ENCODE measurements at regions not wholly inside any gene's neighbourhood (a gene's known extent, or its start where the extent isn't known, plus 50 kb on each side); places are given as distances from the start of the nearest gene placed in this dataset.

DNA sequence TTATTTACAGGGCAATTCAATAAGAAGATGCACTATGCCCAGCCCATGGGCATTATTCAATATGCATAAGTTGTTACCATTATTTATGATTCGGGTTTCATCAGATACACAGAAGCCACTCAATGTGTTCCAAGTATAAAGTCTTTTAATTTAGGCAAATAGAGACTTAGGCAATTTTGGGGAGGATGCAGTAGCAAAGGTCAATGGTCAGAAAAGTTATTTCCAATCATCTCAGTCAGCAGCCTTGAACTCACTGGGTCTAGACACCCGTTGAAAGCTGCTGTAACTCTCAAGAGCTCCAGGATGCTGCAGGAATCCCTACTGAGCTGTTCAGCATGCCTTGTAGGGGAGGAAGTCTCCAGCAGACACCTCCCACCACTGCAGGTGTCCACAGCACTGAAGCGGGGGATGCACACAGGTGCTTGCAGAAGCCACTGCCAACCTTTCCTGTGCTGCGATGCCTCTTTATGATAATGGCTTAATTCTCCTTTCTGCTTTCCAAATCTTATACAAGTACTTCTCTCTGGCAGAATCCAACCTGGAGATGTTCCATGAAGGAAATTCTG is 155.0 kb upstream of the SUCLG2 start:
- no peak overlapping the region for H3K27ac Mint-ChIP-seq (ENCODE audit: unreplicated experiment)
- no peak for DNase-seq

GRCh38 chr3:67808906-67809305 is 154.5 kb upstream of the SUCLG2 start:
- H3K4me1 Mint-ChIP-seq (ENCODE audit: low read depth, unreplicated experiment): no peaks in the 10 kb centered on the region
- no peak for DNase-seq
- peaks cover 2% of the 10 kb centered on the region for H3K9me3 Mint-ChIP-seq (ENCODE audit: unreplicated experiment)
- H3K27ac Mint-ChIP-seq (ENCODE audit: unreplicated experiment): no peak overlapping the region
- TF ChIP-seq, protein P1, sequence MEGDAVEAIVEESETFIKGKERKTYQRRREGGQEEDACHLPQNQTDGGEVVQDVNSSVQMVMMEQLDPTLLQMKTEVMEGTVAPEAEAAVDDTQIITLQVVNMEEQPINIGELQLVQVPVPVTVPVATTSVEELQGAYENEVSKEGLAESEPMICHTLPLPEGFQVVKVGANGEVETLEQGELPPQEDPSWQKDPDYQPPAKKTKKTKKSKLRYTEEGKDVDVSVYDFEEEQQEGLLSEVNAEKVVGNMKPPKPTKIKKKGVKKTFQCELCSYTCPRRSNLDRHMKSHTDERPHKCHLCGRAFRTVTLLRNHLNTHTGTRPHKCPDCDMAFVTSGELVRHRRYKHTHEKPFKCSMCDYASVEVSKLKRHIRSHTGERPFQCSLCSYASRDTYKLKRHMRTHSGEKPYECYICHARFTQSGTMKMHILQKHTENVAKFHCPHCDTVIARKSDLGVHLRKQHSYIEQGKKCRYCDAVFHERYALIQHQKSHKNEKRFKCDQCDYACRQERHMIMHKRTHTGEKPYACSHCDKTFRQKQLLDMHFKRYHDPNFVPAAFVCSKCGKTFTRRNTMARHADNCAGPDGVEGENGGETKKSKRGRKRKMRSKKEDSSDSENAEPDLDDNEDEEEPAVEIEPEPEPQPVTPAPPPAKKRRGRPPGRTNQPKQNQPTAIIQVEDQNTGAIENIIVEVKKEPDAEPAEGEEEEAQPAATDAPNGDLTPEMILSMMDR (IDR thresholded peaks at IDR 0.05; ENCODE audit: partially characterized antibody, unreplicated experiment): no peak
- no peaks in the 10 kb centered on the region for H3K27me3 Mint-ChIP-seq (ENCODE audit: unreplicated experiment)
- H3K4me3 Mint-ChIP-seq (ENCODE audit: unreplicated experiment): no peak overlapping the region
- peaks cover 2% of the 10 kb centered on the region for H3K36me3 Mint-ChIP-seq (ENCODE audit: unreplicated experiment)

More for the DNA sequence above, 155.0 kb upstream of the SUCLG2 start:
- Mint-ChIP-seq H3K36me3 (ENCODE audit: unreplicated experiment) (no peaks in the 10 kb centered on the region), H3K9me3 (ENCODE audit: unreplicated experiment) (peaks cover 2% of the 10 kb centered on the region), H3K4me1 (ENCODE audit: low read depth, unreplicated experiment) (no peaks in the 10 kb centered on the region), H3K27me3 (ENCODE audit: unreplicated experiment) (no peaks in the 10 kb centered on the region), H3K4me3 (ENCODE audit: unreplicated experiment) (no peak overlapping the region)
- TF ChIP-seq, protein P1 (IDR thresholded peaks at IDR 0.05; ENCODE audit: partially characterized antibody, unreplicated experiment): no peak

GRCh38 chr3:67804578-67804977 is 150.2 kb upstream of the SUCLG2 start:
- no peak for DNase-seq
- no peak overlapping the region for H3K27ac Mint-ChIP-seq (ENCODE audit: unreplicated experiment)
- peaks cover 6% of the 10 kb centered on the region for H3K9me3 Mint-ChIP-seq (ENCODE audit: unreplicated experiment)
- no peaks in the 10 kb centered on the region for H3K27me3 Mint-ChIP-seq (ENCODE audit: unreplicated experiment)
- H3K4me1 Mint-ChIP-seq (ENCODE audit: low read depth, unreplicated experiment): no peaks in the 10 kb centered on the region
- peaks cover 9% of the 10 kb centered on the region for H3K36me3 Mint-ChIP-seq (ENCODE audit: unreplicated experiment)
- TF ChIP-seq, protein P1 (IDR thresholded peaks at IDR 0.05; ENCODE audit: partially characterized antibody, unreplicated experiment): no peak
- H3K4me3 Mint-ChIP-seq (ENCODE audit: unreplicated experiment): no peak overlapping the region

DNA sequence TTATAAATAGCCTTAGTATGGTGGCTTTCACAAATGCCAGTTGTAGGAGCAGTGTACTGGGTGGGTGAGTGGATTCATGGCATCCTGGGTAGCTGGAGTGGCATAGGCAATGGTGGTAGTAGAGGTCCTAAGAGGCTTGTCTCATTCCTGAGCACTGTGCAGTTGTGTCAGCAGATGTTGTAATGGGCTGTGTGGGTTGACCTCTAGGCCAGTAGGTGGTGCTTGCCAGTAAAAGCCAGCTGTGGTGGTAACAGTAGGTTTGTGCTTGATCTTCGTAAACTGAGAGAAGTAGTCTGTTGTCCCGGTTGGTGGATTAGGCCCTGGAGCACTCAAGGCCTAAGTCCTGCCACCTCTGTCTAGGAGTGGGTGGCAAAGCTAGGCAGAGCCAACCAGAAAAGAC is 149.7 kb upstream of the SUCLG2 start:
- peaks cover 9% of the 10 kb centered on the region for H3K36me3 Mint-ChIP-seq (ENCODE audit: unreplicated experiment)
- no peak overlapping the region for H3K27ac Mint-ChIP-seq (ENCODE audit: unreplicated experiment)
- no peaks in the 10 kb centered on the region for H3K4me1 Mint-ChIP-seq (ENCODE audit: low read depth, unreplicated experiment)
- H3K9me3 Mint-ChIP-seq (ENCODE audit: unreplicated experiment): peaks cover 6% of the 10 kb centered on the region
- H3K27me3 Mint-ChIP-seq (ENCODE audit: unreplicated experiment): no peaks in the 10 kb centered on the region
- DNase-seq: no peak
- no peak overlapping the region for H3K4me3 Mint-ChIP-seq (ENCODE audit: unreplicated experiment)
- TF ChIP-seq, protein P1 (IDR thresholded peaks at IDR 0.05; ENCODE audit: partially characterized antibody, unreplicated experiment): no peak

GRCh38 chr3:67798412-67798811 is 144.0 kb upstream of the SUCLG2 start:
- no peak for DNase-seq
- no peak overlapping the region for H3K27ac Mint-ChIP-seq (ENCODE audit: unreplicated experiment)
- peaks cover 5% of the 10 kb centered on the region for H3K4me1 Mint-ChIP-seq (ENCODE audit: low read depth, unreplicated experiment)
- no peak overlapping the region for H3K4me3 Mint-ChIP-seq (ENCODE audit: unreplicated experiment)
- H3K27me3 Mint-ChIP-seq (ENCODE audit: unreplicated experiment): peaks cover 3% of the 10 kb centered on the region
- TF ChIP-seq, protein P1 (IDR thresholded peaks at IDR 0.05; ENCODE audit: partially characterized antibody, unreplicated experiment): no peak
- H3K36me3 Mint-ChIP-seq (ENCODE audit: unreplicated experiment): peaks cover 3% of the 10 kb centered on the region
- peaks cover 1% of the 10 kb centered on the region for H3K9me3 Mint-ChIP-seq (ENCODE audit: unreplicated experiment)
